ENCODE measurements at regions not wholly inside any gene's neighbourhood (a gene's known extent, or its start where the extent isn't known, plus 50 kb on each side); places are given as distances from the start of the nearest gene placed in this dataset.

- TF ChIP-seq, protein P1, sequence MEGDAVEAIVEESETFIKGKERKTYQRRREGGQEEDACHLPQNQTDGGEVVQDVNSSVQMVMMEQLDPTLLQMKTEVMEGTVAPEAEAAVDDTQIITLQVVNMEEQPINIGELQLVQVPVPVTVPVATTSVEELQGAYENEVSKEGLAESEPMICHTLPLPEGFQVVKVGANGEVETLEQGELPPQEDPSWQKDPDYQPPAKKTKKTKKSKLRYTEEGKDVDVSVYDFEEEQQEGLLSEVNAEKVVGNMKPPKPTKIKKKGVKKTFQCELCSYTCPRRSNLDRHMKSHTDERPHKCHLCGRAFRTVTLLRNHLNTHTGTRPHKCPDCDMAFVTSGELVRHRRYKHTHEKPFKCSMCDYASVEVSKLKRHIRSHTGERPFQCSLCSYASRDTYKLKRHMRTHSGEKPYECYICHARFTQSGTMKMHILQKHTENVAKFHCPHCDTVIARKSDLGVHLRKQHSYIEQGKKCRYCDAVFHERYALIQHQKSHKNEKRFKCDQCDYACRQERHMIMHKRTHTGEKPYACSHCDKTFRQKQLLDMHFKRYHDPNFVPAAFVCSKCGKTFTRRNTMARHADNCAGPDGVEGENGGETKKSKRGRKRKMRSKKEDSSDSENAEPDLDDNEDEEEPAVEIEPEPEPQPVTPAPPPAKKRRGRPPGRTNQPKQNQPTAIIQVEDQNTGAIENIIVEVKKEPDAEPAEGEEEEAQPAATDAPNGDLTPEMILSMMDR (IDR thresholded peaks at IDR 0.05; ENCODE audit: low read depth, low read length) = no peak
- TF ChIP-seq, protein P2, sequence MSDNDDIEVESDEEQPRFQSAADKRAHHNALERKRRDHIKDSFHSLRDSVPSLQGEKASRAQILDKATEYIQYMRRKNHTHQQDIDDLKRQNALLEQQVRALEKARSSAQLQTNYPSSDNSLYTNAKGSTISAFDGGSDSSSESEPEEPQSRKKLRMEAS (IDR thresholded peaks at IDR 0.05; ENCODE audit: low read depth, low read length) = no peak
- TF ChIP-seq POLR2A (IDR thresholded peaks at IDR 0.05; ENCODE audit: extremely low read depth, insufficient read length) = no peak
Measured at GRCh38 chr9:118423021-118423420, 718.8 kb downstream of the TLR4 start.
